ENCODE measurements at regions not wholly inside any gene's neighbourhood (a gene's known extent, or its start where the extent isn't known, plus 50 kb on each side); places are given as distances from the start of the nearest gene placed in this dataset.

- TF ChIP-seq CTCF (IDR thresholded peaks at IDR 0.05 in 2 of 3, conservative IDR thresholded peaks at IDR 0.05 in 1 of 3; ENCODE audit: borderline replicate concordance in 1 of 3, insufficient read depth in 1 of 3, low read depth in 2 of 3, low read length in 2 of 3) (no peak), POLR2AphosphoS5 (IDR thresholded peaks at IDR 0.05; ENCODE audit: low read depth, low read length) (no peak), RAD21 (IDR thresholded peaks at IDR 0.05; ENCODE audit: low read depth) (no peak), POLR2A (IDR thresholded peaks at IDR 0.05; ENCODE audit: borderline replicate concordance, extremely low read depth, insufficient read depth, insufficient read length) (no peak), FOSL1 (IDR thresholded peaks at IDR 0.05; ENCODE audit: low read depth) (no peak), REST (IDR thresholded peaks at IDR 0.05; ENCODE audit: low read depth) (no peak), EGR1 (IDR thresholded peaks at IDR 0.05; ENCODE audit: low read depth) (no peak), SRF (IDR thresholded peaks at IDR 0.05; ENCODE audit: low read depth) (no peak), EZH2 (IDR thresholded peaks at IDR 0.05) (no peak), YY1 (IDR thresholded peaks at IDR 0.05; ENCODE audit: extremely low read depth, insufficient replicate concordance, low read depth, low read length) (no peak), ELF1 (IDR thresholded peaks at IDR 0.05; ENCODE audit: borderline replicate concordance, low read depth) (no peak), CEBPB (IDR thresholded peaks at IDR 0.05; ENCODE audit: low read depth) (no peak)
- TF ChIP-seq, protein P1, sequence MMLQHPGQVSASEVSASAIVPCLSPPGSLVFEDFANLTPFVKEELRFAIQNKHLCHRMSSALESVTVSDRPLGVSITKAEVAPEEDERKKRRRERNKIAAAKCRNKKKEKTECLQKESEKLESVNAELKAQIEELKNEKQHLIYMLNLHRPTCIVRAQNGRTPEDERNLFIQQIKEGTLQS (IDR thresholded peaks at IDR 0.05), result no peak; the same call in 1 of the 2 replicates
These were observed 215.5 kb upstream of the KLF14 start for GRCh38 chr7:130949550-130949949.
